ENCODE measurements at regions not wholly inside any gene's neighbourhood (a gene's known extent, or its start where the extent isn't known, plus 50 kb on each side); places are given as distances from the start of the nearest gene placed in this dataset.
"Not testable (repeated sequence)": the region's sequence is repeated elsewhere in the genome, so short reads cannot be mapped to it uniquely, and the experiment has no call there.

GRCh38 chr4:23945451-23946017 lies 55.7 kb upstream of the PPARGC1A start:
- peak; percentile 82 for DNase-seq (ENCODE audit: low read depth)
- H3K4me3 ChIP-seq (ENCODE audit: control insufficient read depth, low read depth, low read length), result no peak overlapping the region
- TF ChIP-seq CTCF (conservative IDR thresholded peaks at IDR 0.05; ENCODE audit: control insufficient read depth, insufficient read depth, low read depth, low read length), result no peak

DNA sequence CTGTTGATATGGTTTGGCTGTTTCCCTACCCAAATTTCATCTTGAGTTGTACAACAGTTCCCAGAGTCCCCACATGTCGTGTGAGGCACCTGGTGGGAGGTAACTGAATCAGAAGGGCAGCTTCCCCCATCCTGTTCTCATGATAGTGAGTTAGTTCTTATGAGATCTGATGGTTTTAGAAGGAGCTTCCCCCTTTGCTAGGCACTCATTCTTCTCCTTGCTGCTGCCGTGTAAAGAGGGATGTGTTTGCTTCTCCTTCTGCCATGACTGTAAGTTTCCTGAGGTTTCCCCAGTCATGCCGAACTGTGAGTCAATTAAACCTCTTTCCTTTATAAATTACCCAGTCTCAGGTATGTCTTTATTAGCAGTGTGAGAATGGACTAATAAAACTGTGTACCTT lies 54.7 kb upstream of the PPARGC1A start:
- DNase-seq (ENCODE audit: low read depth), result not testable (repeated sequence)

DNA sequence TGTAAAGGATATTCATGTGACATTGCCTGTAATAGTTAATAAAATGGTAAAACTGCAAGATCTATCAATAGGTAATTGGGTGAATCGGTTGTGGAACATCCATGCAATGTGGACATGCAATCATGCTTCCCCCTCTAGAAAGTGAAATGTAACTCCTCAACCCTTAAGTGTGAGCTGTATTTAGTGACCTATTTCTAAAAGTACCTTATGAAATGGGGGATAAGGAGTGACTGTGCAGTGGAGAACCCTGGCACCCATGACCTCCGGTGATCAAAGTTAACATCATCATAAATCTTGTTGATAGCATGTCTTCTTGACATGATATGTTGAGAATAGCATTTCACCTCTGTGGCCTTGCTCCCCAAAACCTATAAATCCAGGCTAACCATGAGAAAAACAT lies 53.6 kb upstream of the PPARGC1A start:
- no peak overlapping the region for H3K4me3 ChIP-seq (ENCODE audit: control insufficient read depth, low read depth, low read length)
- TF ChIP-seq CTCF (conservative IDR thresholded peaks at IDR 0.05; ENCODE audit: control insufficient read depth, insufficient read depth, low read depth, low read length), result no peak
- no peak for DNase-seq (ENCODE audit: low read depth)

More for the DNA sequence above, 54.7 kb upstream of the PPARGC1A start:
- H3K4me3 ChIP-seq (ENCODE audit: control insufficient read depth, low read depth, low read length), result not testable (repeated sequence)

- no peak overlapping the region for H3K4me3 ChIP-seq (ENCODE audit: control insufficient read depth, low read depth, low read length)
- TF ChIP-seq CTCF (conservative IDR thresholded peaks at IDR 0.05; ENCODE audit: control insufficient read depth, insufficient read depth, low read depth, low read length), result no peak
- DNase-seq (ENCODE audit: low read depth), result no peak
Measured at GRCh38 chr4:23942471-23942870, 52.6 kb upstream of the PPARGC1A start.
